PC-9 (cell line): ENCODE measurements at regions not wholly inside any gene's neighbourhood (a gene's known extent, or its start where the extent isn't known, plus 50 kb on each side); places are given as distances from the start of the nearest gene placed in this dataset.

Source experiments
- CTCF ChIP-seq: fragments of 200-600 bp; sonication (generic); conservative IDR thresholded peaks from 2 replicates; pipeline ENCODE4 v1.6.1; 2017; ENCODE audit warnings: mixed run types, antibody characterized with exemption, mild to moderate bottlenecking, moderate library complexity
- EZH2 ChIP-seq: fragments of 200-600 bp; sonication (generic); IDR thresholded peaks from 2 replicates; pipeline ENCODE4 v1.8.0; 2017; ENCODE audit warnings: antibody characterized with exemption, low read depth

GRCh38 chr6:1002989-1003388 lies 308.9 kb upstream of the FOXQ1 start:
- TF ChIP-seq CTCF, result no peak
- no peak for TF ChIP-seq EZH2
